ENCODE measurements at regions not wholly inside any gene's neighbourhood (a gene's known extent, or its start where the extent isn't known, plus 50 kb on each side); places are given as distances from the start of the nearest gene placed in this dataset.

GRCh38 chr1:82445827-82446226, 645.1 kb downstream of the ADGRL2 start:
- Histone ChIP-seq H3K9me3 (ENCODE audit: severe bottlenecking) (no peaks in the 10 kb centered on the region), H3K27ac (ENCODE audit: poor library complexity, severe bottlenecking) (no peak overlapping the region), H3K4me3 (ENCODE audit: severe bottlenecking) (no peak overlapping the region), H3K27me3 (ENCODE audit: insufficient read depth, poor library complexity, severe bottlenecking) (no peaks in the 10 kb centered on the region), H3K4me1 (ENCODE audit: insufficient read depth, poor library complexity, severe bottlenecking) (no peaks in the 10 kb centered on the region), H3K36me3 (ENCODE audit: low read depth) (no peaks in the 10 kb centered on the region)
- TF ChIP-seq CTCF (IDR thresholded peaks at IDR 0.05; ENCODE audit: poor library complexity, severe bottlenecking) = no peak
- DNase-seq (ENCODE audit: low spot score) (no peak), ATAC-seq (ENCODE audit: low read depth) (no peak)

- no peaks in the 10 kb centered on the region for H3K4me1 ChIP-seq (ENCODE audit: insufficient read depth, poor library complexity, severe bottlenecking)
- no peak for ATAC-seq (ENCODE audit: low read depth)
- H3K36me3 ChIP-seq (ENCODE audit: low read depth) = no peaks in the 10 kb centered on the region
- H3K9me3 ChIP-seq (ENCODE audit: severe bottlenecking) = no peaks in the 10 kb centered on the region
- TF ChIP-seq CTCF (IDR thresholded peaks at IDR 0.05; ENCODE audit: poor library complexity, severe bottlenecking) = no peak
- H3K27ac ChIP-seq (ENCODE audit: poor library complexity, severe bottlenecking) = no peak overlapping the region
- no peaks in the 10 kb centered on the region for H3K27me3 ChIP-seq (ENCODE audit: insufficient read depth, poor library complexity, severe bottlenecking)
- no peak for DNase-seq (ENCODE audit: low spot score)
- no peak overlapping the region for H3K4me3 ChIP-seq (ENCODE audit: severe bottlenecking)
Observed at GRCh38 chr1:82445132-82445531, 644.4 kb downstream of the ADGRL2 start.

GRCh38 chr1:82441402-82441801, 640.7 kb downstream of the ADGRL2 start:
- Histone ChIP-seq H3K27me3 (ENCODE audit: insufficient read depth, poor library complexity, severe bottlenecking) (no peaks in the 10 kb centered on the region), H3K9me3 (ENCODE audit: severe bottlenecking) (no peaks in the 10 kb centered on the region)
- no peak for ATAC-seq (ENCODE audit: low read depth)

GRCh38 chr1:82423174-82423815, 622.6 kb downstream of the ADGRL2 start:
- H3K27ac ChIP-seq (ENCODE audit: poor library complexity, severe bottlenecking) = no peak overlapping the region
- no peak; the same call in 2 of the 3 replicates for ATAC-seq (ENCODE audit: low read depth)
- DNase-seq (ENCODE audit: low spot score) = no peak
- no peak for TF ChIP-seq CTCF (IDR thresholded peaks at IDR 0.05; ENCODE audit: poor library complexity, severe bottlenecking)
- H3K4me3 ChIP-seq (ENCODE audit: severe bottlenecking) = no peak overlapping the region
- no peaks in the 10 kb centered on the region for H3K36me3 ChIP-seq (ENCODE audit: low read depth)
- H3K4me1 ChIP-seq (ENCODE audit: insufficient read depth, poor library complexity, severe bottlenecking) = no peaks in the 10 kb centered on the region
- H3K9me3 ChIP-seq (ENCODE audit: severe bottlenecking) = no peaks in the 10 kb centered on the region
- H3K27me3 ChIP-seq (ENCODE audit: insufficient read depth, poor library complexity, severe bottlenecking) = no peaks in the 10 kb centered on the region

More at GRCh38 chr1:82441402-82441801, 640.7 kb downstream of the ADGRL2 start:
- DNase-seq (ENCODE audit: low spot score) = no peak
- Histone ChIP-seq H3K27ac (ENCODE audit: poor library complexity, severe bottlenecking) (no peak overlapping the region), H3K4me3 (ENCODE audit: severe bottlenecking) (no peak overlapping the region), H3K4me1 (ENCODE audit: insufficient read depth, poor library complexity, severe bottlenecking) (no peaks in the 10 kb centered on the region), H3K36me3 (ENCODE audit: low read depth) (no peaks in the 10 kb centered on the region)
- TF ChIP-seq CTCF (IDR thresholded peaks at IDR 0.05; ENCODE audit: poor library complexity, severe bottlenecking) = no peak

- ATAC-seq (ENCODE audit: low read depth) = no peak
- H3K9me3 ChIP-seq (ENCODE audit: severe bottlenecking) = no peaks in the 10 kb centered on the region
- DNase-seq (ENCODE audit: low spot score) = no peak
- H3K4me3 ChIP-seq (ENCODE audit: severe bottlenecking) = no peak overlapping the region
- H3K27ac ChIP-seq (ENCODE audit: poor library complexity, severe bottlenecking) = no peak overlapping the region
- H3K36me3 ChIP-seq (ENCODE audit: low read depth) = no peaks in the 10 kb centered on the region
- H3K27me3 ChIP-seq (ENCODE audit: insufficient read depth, poor library complexity, severe bottlenecking) = no peaks in the 10 kb centered on the region
- no peak for TF ChIP-seq CTCF (IDR thresholded peaks at IDR 0.05; ENCODE audit: poor library complexity, severe bottlenecking)
- no peaks in the 10 kb centered on the region for H3K4me1 ChIP-seq (ENCODE audit: insufficient read depth, poor library complexity, severe bottlenecking)
Observed at GRCh38 chr1:82421782-82422181, 621.0 kb downstream of the ADGRL2 start.
